Stimulated activated CD4-positive, alpha-beta T cell treated with anti-CD3 and anti-CD28 coated beads, TNF-alpha, amount 100 ng/mL, for 1 hour (primary cell): ENCODE measurements at regions not wholly inside any gene's neighbourhood (a gene's known extent, or its start where the extent isn't known, plus 50 kb on each side); places are given as distances from the start of the nearest gene placed in this dataset.

Experiments
- DNase-seq, 3 donors: peaks; one replicate each; pipeline ENCODE4 v3.0.0-alpha.2; 2020; ENCODE audit warnings: low read depth in 3 of 3, low spot score in 1 of 3

GRCh38 chr3:28726840-28727239 lies 378.2 kb upstream of the AZI2 start:
- no peak for DNase-seq

- no peak for DNase-seq
Observed at GRCh38 chr3:28727307-28727706, 378.7 kb upstream of the AZI2 start.

GRCh38 chr3:28738425-28738824 lies 389.8 kb upstream of the AZI2 start:
- DNase-seq: no peak

GRCh38 chr3:28739647-28740046 lies 391.0 kb upstream of the AZI2 start:
- DNase-seq: no peak

GRCh38 chr3:28743271-28743670 lies 394.6 kb upstream of the AZI2 start:
- DNase-seq: no peak

GRCh38 chr3:28743831-28744230 lies 395.2 kb upstream of the AZI2 start:
- no peak for DNase-seq

GRCh38 chr3:28745436-28745835 lies 396.8 kb upstream of the AZI2 start:
- no peak for DNase-seq

GRCh38 chr3:28745916-28746617 lies 397.4 kb upstream of the AZI2 start:
- DNase-seq: no peak

GRCh38 chr3:28746990-28747389 lies 398.4 kb upstream of the AZI2 start:
- DNase-seq: no peak

- no peak for DNase-seq
Observed at GRCh38 chr3:28751864-28752263, 403.2 kb upstream of the AZI2 start.

- DNase-seq: no peak
Observed at GRCh38 chr3:28752290-28752689, 403.7 kb upstream of the AZI2 start.

GRCh38 chr3:28756056-28756455 lies 407.4 kb upstream of the AZI2 start:
- no peak for DNase-seq

GRCh38 chr3:28758115-28758514 lies 409.5 kb upstream of the AZI2 start:
- DNase-seq: no peak

- no peak for DNase-seq
Observed at GRCh38 chr3:28761375-28761774, 412.8 kb upstream of the AZI2 start.

GRCh38 chr3:28765194-28765593 lies 416.6 kb upstream of the AZI2 start:
- no peak for DNase-seq

- DNase-seq: no peak
Observed at GRCh38 chr3:28768439-28768838, 419.8 kb upstream of the AZI2 start.

GRCh38 chr3:28777806-28778475 lies 429.3 kb upstream of the AZI2 start:
- DNase-seq: no peak

GRCh38 chr3:28780480-28780879 lies 431.9 kb upstream of the AZI2 start:
- no peak for DNase-seq

GRCh38 chr3:28781053-28781452 lies 432.4 kb upstream of the AZI2 start:
- DNase-seq: no peak

- no peak for DNase-seq
Observed at GRCh38 chr3:28786446-28786845, 437.8 kb upstream of the AZI2 start.

GRCh38 chr3:28788571-28788970 lies 439.9 kb upstream of the AZI2 start:
- no peak for DNase-seq

- no peak for DNase-seq
Observed at GRCh38 chr3:28791713-28792255, 443.2 kb upstream of the AZI2 start.

GRCh38 chr3:28792604-28793003 lies 444.0 kb upstream of the AZI2 start:
- DNase-seq: no peak
